Choroid plexus epithelial cell (primary cell): ENCODE measurements at regions not wholly inside any gene's neighbourhood (a gene's known extent, or its start where the extent isn't known, plus 50 kb on each side); places are given as distances from the start of the nearest gene placed in this dataset.
"Not testable (repeated sequence)": the region's sequence is repeated elsewhere in the genome, so short reads cannot be mapped to it uniquely, and the experiment has no call there.

ENCODE experiments used
- DNase-seq: peaks from one replicate; pipeline ENCODE4 v3.0.0-alpha.2; 2010; ENCODE audit warnings: low read depth
- H3K4me3 ChIP-seq: 2 replicates; pipeline ENCODE4 v1.5.1; 2011; ENCODE audit warnings: low read depth, mild to moderate bottlenecking, control low read depth, low read length, moderate library complexity
- CTCF ChIP-seq: conservative IDR thresholded peaks from 2 replicates; pipeline ENCODE4 v1.5.1; 2011; ENCODE audit warnings: low read depth, mild to moderate bottlenecking, control low read depth, inconsistent platforms, low read length, moderate library complexity

DNA sequence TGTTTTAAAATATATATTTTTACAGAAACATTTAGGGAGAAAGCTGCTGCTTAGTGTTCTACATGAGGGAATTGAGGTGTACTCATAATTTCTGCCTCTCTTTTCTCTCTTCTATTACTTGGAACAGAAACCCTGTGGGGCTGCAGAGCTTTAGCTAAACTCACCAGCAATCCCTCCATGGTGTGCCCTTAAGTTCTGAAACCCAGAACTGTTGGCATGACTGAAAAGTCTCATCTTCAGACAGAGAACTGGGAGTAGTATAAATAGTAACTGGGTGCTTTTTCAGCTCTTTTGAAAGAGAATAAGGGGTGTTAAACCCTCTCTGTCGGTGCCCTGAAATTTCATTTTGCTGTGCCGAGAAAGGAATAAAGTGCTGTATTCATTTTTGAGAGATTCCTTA is 294.9 kb upstream of the BOD1L1 start:
- TF ChIP-seq CTCF = no peak
- no peak overlapping the region for H3K4me3 ChIP-seq
- no peak for DNase-seq

GRCh38 chr4:13922873-13923645 is 295.5 kb upstream of the BOD1L1 start:
- no peak for TF ChIP-seq CTCF
- no peak overlapping the region for H3K4me3 ChIP-seq
- DNase-seq = no peak

- DNase-seq, H3K4me3 ChIP-seq: not testable (repeated sequence)
Measured at GRCh38 chr4:13924900-13925299, 297.4 kb upstream of the BOD1L1 start.

DNA sequence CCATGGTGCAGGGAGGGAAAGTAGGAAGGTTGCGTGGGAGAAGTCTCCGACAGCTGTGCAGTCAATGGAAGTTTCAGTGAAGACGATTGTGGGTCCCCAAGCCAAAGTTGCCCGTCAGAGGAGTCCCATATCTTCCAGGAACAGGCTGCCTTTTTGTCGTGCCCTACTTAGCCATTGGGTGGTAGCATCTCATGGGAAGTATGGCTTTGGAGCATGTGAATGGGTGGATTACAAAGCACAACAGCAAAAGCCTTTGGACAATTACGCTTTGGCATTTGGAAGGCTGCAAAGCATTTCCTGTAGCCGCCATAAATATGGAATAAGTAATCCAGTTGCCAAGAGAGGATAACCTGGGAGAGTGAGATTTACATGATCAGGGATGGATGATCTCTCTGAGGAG is 300.7 kb upstream of the BOD1L1 start:
- TF ChIP-seq CTCF = no peak
- DNase-seq = no peak
- no peak overlapping the region for H3K4me3 ChIP-seq

- H3K4me3 ChIP-seq = no peak overlapping the region
- no peak for DNase-seq
- no peak for TF ChIP-seq CTCF
Measured at GRCh38 chr4:13930155-13930554, 302.6 kb upstream of the BOD1L1 start.

DNA sequence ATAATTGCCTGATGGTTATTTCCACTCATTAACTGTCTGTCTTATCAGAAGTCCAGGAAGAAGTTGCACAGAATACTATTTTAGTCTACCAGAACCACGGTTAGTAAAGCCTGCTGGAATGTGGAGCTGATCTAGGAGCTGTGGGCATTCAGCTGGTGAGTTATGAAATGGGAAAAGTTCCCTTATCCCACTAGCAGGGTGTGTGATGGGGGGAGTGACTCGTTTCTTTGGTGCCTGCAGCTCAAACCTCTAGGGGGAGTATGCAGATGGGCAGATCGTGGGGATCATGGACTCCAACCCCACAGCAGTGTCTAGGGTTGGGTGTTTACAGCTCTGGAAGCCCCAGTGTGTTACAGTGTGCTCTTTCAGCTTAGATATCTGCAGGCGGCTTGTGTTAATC is 305.7 kb upstream of the BOD1L1 start:
- H3K4me3 ChIP-seq = no peak overlapping the region
- peak; percentile 43 for DNase-seq
- TF ChIP-seq CTCF = peak; percentile 30

DNA sequence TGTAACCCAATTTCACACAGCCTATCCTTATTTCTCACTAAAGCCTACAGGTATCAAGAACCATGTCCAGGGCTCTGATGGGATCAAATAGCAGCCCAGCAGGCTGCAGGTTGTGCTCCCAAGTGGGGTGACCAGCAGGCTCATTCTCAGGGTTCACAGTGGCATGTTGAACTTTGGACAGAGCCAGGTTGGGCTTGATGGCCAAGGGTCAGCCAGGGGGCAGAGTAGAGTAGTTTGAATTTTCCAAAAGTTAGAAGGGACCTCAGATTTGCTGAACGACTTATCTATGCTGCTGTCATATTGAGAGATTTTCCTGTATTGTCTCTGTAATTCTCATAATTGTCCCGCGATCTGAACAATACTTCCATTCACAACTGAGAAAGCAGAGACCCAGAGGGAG is 310.8 kb upstream of the BOD1L1 start:
- H3K4me3 ChIP-seq = no peak overlapping the region
- no peak for DNase-seq
- no peak for TF ChIP-seq CTCF
